HL-60 (cell line): ENCODE measurements at regions not wholly inside any gene's neighbourhood (a gene's known extent, or its start where the extent isn't known, plus 50 kb on each side); places are given as distances from the start of the nearest gene placed in this dataset.

Source experiments
- CTCF ChIP-seq: IDR thresholded peaks from one replicate; pipeline ENCODE4 v1.5.1; 2011; ENCODE audit warnings: low read length, control low read depth, inconsistent platforms; ENCODE audit not compliant: insufficient read depth
- POLR2AphosphoS5 ChIP-seq: IDR thresholded peaks from 2 replicates; pipeline ENCODE4 v1.6.1; 2012; ENCODE audit warnings: low read depth
- REST ChIP-seq: IDR thresholded peaks from 2 replicates; pipeline ENCODE4 v1.6.1; 2012; ENCODE audit warnings: low read depth; ENCODE audit not compliant: insufficient replicate concordance

GRCh38 chr12:105967038-105967776 lies 171.5 kb downstream of the NUAK1 start:
- no peak for TF ChIP-seq POLR2AphosphoS5
- TF ChIP-seq CTCF, result no peak
- TF ChIP-seq REST, result no peak
